HEK293 (cell line): ENCODE measurements at regions not wholly inside any gene's neighbourhood (a gene's known extent, or its start where the extent isn't known, plus 50 kb on each side); places are given as distances from the start of the nearest gene placed in this dataset.

Source experiments
- BCL11A ChIP-seq: fragments of 450-650 bp; formaldehyde crosslinking; IDR thresholded peaks from 2 replicates; pipeline ENCODE4 v1.5.1; 2016; ENCODE audit warnings: low read depth, missing biosample characterization, missing genetic modification characterization
- IKZF3 ChIP-seq: fragments of 450-650 bp; IDR thresholded peaks from 2 replicates; pipeline ENCODE4 v1.5.0; 2018; ENCODE audit warnings: missing biosample characterization, mild to moderate bottlenecking, missing genetic modification characterization, moderate library complexity
- ZNF292 ChIP-seq: fragments of 450-650 bp; formaldehyde crosslinking; IDR thresholded peaks from 2 replicates; pipeline ENCODE4 v1.5.1; 2016; ENCODE audit warnings: low read depth, missing biosample characterization, missing genetic modification characterization, borderline replicate concordance
- ZNF768 ChIP-seq: fragments of 450-650 bp; formaldehyde crosslinking; IDR thresholded peaks from 2 replicates; pipeline ENCODE4 v1.5.1; 2018; ENCODE audit warnings: missing biosample characterization, mild to moderate bottlenecking, missing genetic modification characterization
- ZNF792 ChIP-seq: fragments of 450-650 bp; formaldehyde crosslinking; IDR thresholded peaks from 2 replicates; pipeline ENCODE4 v1.5.1; 2016; ENCODE audit warnings: missing biosample characterization, missing genetic modification characterization
- ZSCAN23 ChIP-seq: fragments of 450-650 bp; formaldehyde crosslinking; IDR thresholded peaks from 2 replicates; pipeline ENCODE4 v1.5.1; 2016; ENCODE audit warnings: missing biosample characterization, missing genetic modification characterization
- TF ChIP-seq, protein P1 (sequence below): fragments of 450-650 bp; formaldehyde crosslinking; IDR thresholded peaks from 2 replicates; pipeline ENCODE4 v1.5.1; 2016; ENCODE audit warnings: missing biosample characterization, missing genetic modification characterization

DNA sequence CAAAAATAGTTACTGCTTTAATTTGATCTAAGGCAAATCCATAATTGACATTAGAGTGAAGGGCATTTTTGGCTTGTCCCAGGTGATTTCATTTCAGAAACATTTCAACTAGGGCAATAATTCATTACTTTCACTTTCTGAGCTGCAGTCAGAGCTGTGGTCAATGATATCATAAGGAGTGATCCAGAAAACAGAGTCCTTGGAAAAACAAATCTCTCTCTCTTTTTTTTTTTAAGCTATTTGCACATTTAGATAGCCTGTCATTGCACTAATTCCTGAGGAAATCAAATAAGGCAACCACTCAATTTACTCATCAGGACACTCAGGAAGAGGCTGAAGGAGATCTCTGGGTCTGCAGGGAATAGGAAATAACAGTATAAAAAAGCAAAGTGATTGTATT is 269.5 kb upstream of the LRRC3B start:
- TF ChIP-seq ZNF768 (tag by site-specific recombination) = no peak
- no peak for TF ChIP-seq ZNF292
- no peak for TF ChIP-seq IKZF3 (tag by site-specific recombination)
- no peak for TF ChIP-seq ZNF792
- no peak for TF ChIP-seq ZSCAN23
- no peak for TF ChIP-seq BCL11A (tag by site-specific recombination)
- TF ChIP-seq, protein P1, sequence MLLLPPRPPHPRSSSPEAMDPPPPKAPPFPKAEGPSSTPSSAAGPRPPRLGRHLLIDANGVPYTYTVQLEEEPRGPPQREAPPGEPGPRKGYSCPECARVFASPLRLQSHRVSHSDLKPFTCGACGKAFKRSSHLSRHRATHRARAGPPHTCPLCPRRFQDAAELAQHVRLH (tag by site-specific recombination) = no peak
